H9 (cell line): ENCODE measurements at regions not wholly inside any gene's neighbourhood (a gene's known extent, or its start where the extent isn't known, plus 50 kb on each side); places are given as distances from the start of the nearest gene placed in this dataset.

Source experiments
- DNase-seq: peaks from one replicate; pipeline ENCODE4 v3.0.0-alpha.2; 2017
- H2AFZ ChIP-seq: one replicate; pipeline ENCODE4 v1.6.1; 2013; ENCODE audit warnings: mild to moderate bottlenecking, low read length, control low read depth, moderate library complexity
- H2AK5ac ChIP-seq: 2 replicates; pipeline ENCODE4 v1.6.1; 2013; ENCODE audit warnings: low read length, control low read depth, mixed read lengths; ENCODE audit not compliant: insufficient read length
- H2BK120ac ChIP-seq: one replicate; pipeline ENCODE4 v1.6.1; 2013; ENCODE audit warnings: low read depth, mild to moderate bottlenecking, low read length, control low read depth, inconsistent platforms; ENCODE audit not compliant: poor library complexity, severe bottlenecking
- H2BK12ac ChIP-seq: 2 replicates; pipeline ENCODE4 v1.6.1; 2013; ENCODE audit warnings: low read length, control low read depth, mixed read lengths, low read depth; ENCODE audit not compliant: insufficient read length
- H2BK15ac ChIP-seq: 2 replicates; pipeline ENCODE4 v1.6.1; 2013; ENCODE audit warnings: low read depth, low read length, control low read depth
- H2BK20ac ChIP-seq: one replicate; pipeline ENCODE4 v1.6.1; 2013; ENCODE audit warnings: low read depth, mild to moderate bottlenecking, low read length, control low read depth, inconsistent platforms; ENCODE audit not compliant: poor library complexity, severe bottlenecking
- H2BK5ac ChIP-seq: 2 replicates; pipeline ENCODE4 v1.6.1; 2013; ENCODE audit warnings: low read length, control low read depth, mixed read lengths; ENCODE audit not compliant: insufficient read length
- H3K14ac ChIP-seq: 2 replicates; pipeline ENCODE4 v1.6.1; 2013; ENCODE audit warnings: low read length, control low read depth; ENCODE audit not compliant: insufficient read depth
- H3K18ac ChIP-seq: 2 replicates; pipeline ENCODE4 v1.6.1; 2013; ENCODE audit warnings: low read depth, mild to moderate bottlenecking, mixed read lengths, low read length, control low read depth; ENCODE audit not compliant: insufficient read length
- H3K23ac ChIP-seq: 2 replicates; pipeline ENCODE4 v1.6.1; 2013; ENCODE audit warnings: low read length, control low read depth, mixed read lengths, low read depth; ENCODE audit not compliant: insufficient read length
- H3K23me2 ChIP-seq: 2 replicates; pipeline ENCODE4 v1.6.1; 2013; ENCODE audit warnings: low read depth, mild to moderate bottlenecking, mixed read lengths, low read length, control low read depth; ENCODE audit not compliant: insufficient read length, poor library complexity, severe bottlenecking
- H3K27ac ChIP-seq: 2 replicates; pipeline ENCODE4 v1.5.1; 2013; ENCODE audit warnings: low read length, control low read depth, mixed read lengths, low read depth; ENCODE audit not compliant: insufficient read length
- H3K27me3 ChIP-seq: 2 replicates; pipeline ENCODE4 v1.6.1; 2013; ENCODE audit warnings: low read length, control low read depth, inconsistent platforms; ENCODE audit not compliant: insufficient read depth
- H3K4ac ChIP-seq: 2 replicates; pipeline ENCODE4 v1.6.1; 2013; ENCODE audit warnings: low read depth, mild to moderate bottlenecking, control low read depth, inconsistent platforms, low read length, moderate library complexity
- H3K4me1 ChIP-seq: 2 replicates; pipeline ENCODE4 v1.6.1; 2013; ENCODE audit warnings: low read length, control low read depth, inconsistent platforms; ENCODE audit not compliant: insufficient read depth
- H3K4me2 ChIP-seq: 2 replicates; pipeline ENCODE4 v1.6.1; 2013; ENCODE audit warnings: low read length, control low read depth, mixed read lengths; ENCODE audit not compliant: insufficient read length, insufficient read depth
- H3K56ac ChIP-seq: 2 replicates; pipeline ENCODE4 v1.6.1; 2013; ENCODE audit warnings: low read depth, mild to moderate bottlenecking, mixed read lengths, low read length, control low read depth; ENCODE audit not compliant: insufficient read length
- H3K79me1 ChIP-seq: 2 replicates; pipeline ENCODE4 v1.6.1; 2013; ENCODE audit warnings: low read depth, mild to moderate bottlenecking, moderate library complexity, low read length, control low read depth, inconsistent platforms; ENCODE audit not compliant: insufficient read depth, poor library complexity, severe bottlenecking
- H3K79me2 ChIP-seq: 2 replicates; pipeline ENCODE4 v1.6.1; 2013; ENCODE audit warnings: low read length, control low read depth, inconsistent platforms; ENCODE audit not compliant: insufficient read depth
- H3K9ac ChIP-seq: 2 replicates; pipeline ENCODE4 v1.6.1; 2013; ENCODE audit warnings: low read length, control low read depth, mixed read lengths; ENCODE audit not compliant: insufficient read length; ENCODE audit errors: extremely low read depth
- H3K9me3 ChIP-seq: one replicate; pipeline ENCODE4 v1.6.1; 2013; ENCODE audit warnings: low read depth, low read length, inconsistent platforms; ENCODE audit not compliant: control insufficient read depth
- H3T11ph ChIP-seq: one replicate; pipeline ENCODE4 v1.6.1; 2013; ENCODE audit warnings: mild to moderate bottlenecking, low read length, control low read depth, inconsistent platforms
- H4K20me1 ChIP-seq: one replicate; pipeline ENCODE4 v1.6.1; 2013; ENCODE audit not compliant: control insufficient read depth, insufficient read length, insufficient read depth
- H4K5ac ChIP-seq: 2 replicates; pipeline ENCODE4 v1.6.1; 2013; ENCODE audit warnings: low read depth, mild to moderate bottlenecking, mixed read lengths, low read length, control low read depth; ENCODE audit not compliant: insufficient read length
- H4K8ac ChIP-seq: replicated peaks from 2 replicates; pipeline ENCODE4 v1.6.1; 2013; ENCODE audit warnings: low read length, control low read depth, mixed read lengths, low read depth; ENCODE audit not compliant: insufficient read length
- H4K91ac ChIP-seq: 2 replicates; pipeline ENCODE4 v1.6.1; 2013; ENCODE audit warnings: low read depth, mild to moderate bottlenecking, moderate library complexity, mixed read lengths, low read length, control low read depth; ENCODE audit not compliant: insufficient read length
- H3K27ac Mint-ChIP-seq, 3 experiments: 2 replicates in 2 of 3; 3 replicates in 1 of 3; pipeline ENCODE4 v1.8.0; 2020 to 2021; ENCODE audit warnings: mixed read lengths in 3 of 3, mild to moderate bottlenecking in 1 of 3, moderate library complexity in 1 of 3
- H3K27me3 Mint-ChIP-seq: 2 replicates; pipeline ENCODE4 v1.8.0; 2021; ENCODE audit warnings: low read depth, mild to moderate bottlenecking, moderate library complexity, mixed read lengths
- H3K36me3 Mint-ChIP-seq, 3 experiments: 2 replicates in 2 of 3; 3 replicates in 1 of 3; pipeline ENCODE4 v1.8.0; 2020 to 2021; ENCODE audit warnings: low read depth in 3 of 3, mixed read lengths in 3 of 3; ENCODE audit not compliant: insufficient read depth in 1 of 3
- H3K4me1 Mint-ChIP-seq, 2 experiments: 2 replicates each; pipeline ENCODE4 v1.8.0; 2020; ENCODE audit warnings: mixed read lengths in 2 of 2
- H3K4me3 Mint-ChIP-seq, 2 experiments: 2 replicates in 1 of 2; 3 replicates in 1 of 2; pipeline ENCODE4 v1.8.0; 2020 to 2021; ENCODE audit warnings: mild to moderate bottlenecking in 2 of 2, mixed read lengths in 2 of 2, moderate library complexity in 1 of 2
- H3K9me3 Mint-ChIP-seq, 2 experiments: 2 replicates in 1 of 2; 3 replicates in 1 of 2; pipeline ENCODE4 v1.8.0; 2020; ENCODE audit warnings: mild to moderate bottlenecking in 2 of 2, mixed read lengths in 2 of 2, moderate library complexity in 1 of 2
- CTCF ChIP-seq: fragments of 200-600 bp; sonication (generic); conservative IDR thresholded peaks from 3 replicates; pipeline ENCODE4 v1.8.0; 2021; ENCODE audit warnings: antibody characterized with exemption, mild to moderate bottlenecking
- WGBS: extraction: QIAGEN DNeasy Blood & Tissue Kit; methylation state at CpG from one replicate; pipeline ENCODE4 v1.1.7; 2013; ENCODE audit warnings: missing lambda C conversion rate, low lambda C conversion rate, mixed read lengths; ENCODE audit not compliant: insufficient read length; ENCODE audit errors: extremely low coverage; 5-methylcytosine and 5-hydroxymethylcytosine counted together

GRCh38 chrX:10930151-10930550, 181.0 kb upstream of the HCCS start:
- Mint-ChIP-seq H3K27ac (no peak overlapping the region), H3K4me1 (no peaks in the 10 kb centered on the region), H3K36me3 (peaks cover 1 to 10% (median 9%) of the 10 kb centered on the region in 3 experiments; a peak in 5 of 7 replicates), H3K4me3 (no peak overlapping the region), H3K27me3 (peaks cover 2% of the 10 kb centered on the region; the same call in 1 of the 2 replicates), H3K9me3 (peaks cover 72 to 75% of the 10 kb centered on the region in 2 experiments)
- Histone ChIP-seq H3K79me2 (no peaks in the 10 kb centered on the region), H4K8ac (no peak overlapping the region), H3K4me1 (no peaks in the 10 kb centered on the region; the same call in 1 of the 2 replicates), H3K27ac (no peak overlapping the region), H2BK120ac (no peak overlapping the region), H2BK20ac (no peak overlapping the region), H3K9me3 (no peaks in the 10 kb centered on the region), H2AK5ac (no peak overlapping the region), H2BK5ac (no peak overlapping the region), H3K56ac (no peak overlapping the region), H4K20me1 (no peaks in the 10 kb centered on the region), H3K79me1 (no peaks in the 10 kb centered on the region), H4K5ac (no peak overlapping the region), H3K27me3 (no peaks in the 10 kb centered on the region), H2BK12ac (no peak overlapping the region), H3K23ac (no peak overlapping the region), H3K14ac (no peak overlapping the region), H3K9ac (no peak overlapping the region), H4K91ac (no peak overlapping the region), H3T11ph (no peak overlapping the region), H2BK15ac (no peak overlapping the region), H2AFZ (no peak overlapping the region), H3K23me2 (no peaks in the 10 kb centered on the region), H3K4me2 (no peak overlapping the region), H3K18ac (no peak overlapping the region), H3K4ac (no peak overlapping the region)
- TF ChIP-seq CTCF: no peak
- no CpG with 5 or more reads among the region's 1 CpG for WGBS
- DNase-seq: no peak
